HG03558 (cell line): ENCODE measurements at regions not wholly inside any gene's neighbourhood (a gene's known extent, or its start where the extent isn't known, plus 50 kb on each side); places are given as distances from the start of the nearest gene placed in this dataset.

Experiments used
- ATAC-seq: cut with Tn5 transposase; IDR thresholded peaks from one replicate; pipeline ENCODE4 v1.9.1; 2021; ENCODE audit warnings: moderate number of reproducible peaks; ENCODE audit not compliant: unreplicated experiment; ENCODE audit errors: extremely low read depth

DNA sequence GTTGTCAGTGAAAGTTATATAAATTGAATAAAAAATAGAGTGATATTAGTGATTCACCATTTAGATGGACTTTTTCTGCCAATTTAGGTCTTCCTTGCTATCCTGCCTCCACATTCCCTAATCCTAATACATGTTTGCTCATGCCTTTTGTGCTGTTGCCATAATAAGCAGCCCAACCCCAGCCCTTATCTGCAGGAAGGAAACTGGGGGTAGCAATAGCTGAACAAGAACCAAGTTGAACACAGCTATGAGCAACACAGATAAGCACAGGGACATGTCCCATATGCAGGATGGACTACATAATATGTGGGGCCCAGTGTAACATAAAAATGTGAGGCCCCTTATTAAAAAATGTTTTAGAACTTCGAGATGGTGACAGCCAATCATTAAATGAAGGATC is 91.2 kb upstream of the AHR start:
- no peak for ATAC-seq

DNA sequence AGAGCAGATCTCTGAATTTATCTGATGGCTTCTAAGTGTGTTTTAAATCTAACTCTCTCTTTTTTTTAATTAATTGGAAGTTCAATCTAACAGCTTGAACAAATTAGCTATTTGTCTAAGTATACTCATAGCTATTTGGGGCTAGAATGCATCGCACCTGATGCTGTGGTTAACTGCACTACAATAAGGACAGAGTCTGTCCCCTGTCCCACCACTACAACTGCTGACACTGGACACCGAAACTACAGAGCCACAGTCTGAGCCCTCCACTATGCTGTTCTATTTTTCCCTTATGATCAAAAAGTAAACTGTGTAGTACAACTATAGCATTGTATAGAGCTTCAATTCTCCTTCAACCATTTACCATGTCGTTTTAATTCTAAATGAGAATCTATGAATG is 89.4 kb upstream of the AHR start:
- ATAC-seq: no peak

DNA sequence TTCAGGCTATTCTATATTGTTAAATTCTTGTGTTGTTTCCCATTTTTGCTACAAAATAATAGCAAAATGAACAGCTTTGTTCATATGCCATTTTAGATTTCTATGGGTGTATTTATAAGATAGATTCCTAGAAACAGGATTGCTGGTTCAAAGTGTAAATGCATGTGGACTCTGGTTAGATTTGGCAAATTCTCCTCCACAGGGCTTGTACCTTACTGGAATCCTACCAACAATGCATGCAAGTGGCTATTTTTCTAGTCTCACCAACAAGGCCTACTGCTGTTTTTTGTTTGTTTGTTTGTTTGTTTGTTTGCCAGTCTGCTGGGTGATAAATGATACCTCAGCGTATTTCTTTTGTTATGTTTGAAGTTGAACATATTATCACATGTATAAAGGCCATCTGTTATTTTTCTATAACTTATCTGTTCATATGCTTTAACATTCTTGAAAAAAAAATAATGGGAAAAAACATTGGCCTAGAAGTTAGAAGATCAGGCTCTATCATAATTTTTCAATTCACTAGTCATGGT is 87.1 kb upstream of the AHR start:
- ATAC-seq: no peak

DNA sequence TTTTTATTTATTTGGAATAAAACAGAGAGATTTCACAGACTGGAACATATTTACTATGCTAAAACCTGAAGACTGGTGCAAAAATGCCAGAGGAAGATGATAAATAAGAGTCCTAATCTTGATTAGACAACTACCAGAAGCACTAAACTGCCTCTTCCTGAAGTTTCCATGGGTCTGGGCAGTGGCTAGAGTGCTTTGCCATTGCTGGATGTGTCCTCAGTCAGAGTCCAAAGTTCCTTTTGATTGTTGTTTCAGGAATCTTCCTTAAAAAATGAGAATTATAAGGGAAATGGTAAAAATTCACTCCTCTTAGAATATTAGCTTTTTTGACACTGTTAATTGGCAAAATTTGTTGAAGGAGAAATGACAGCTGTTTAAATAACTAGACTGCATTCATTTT is 86.3 kb upstream of the AHR start:
- ATAC-seq: no peak

DNA sequence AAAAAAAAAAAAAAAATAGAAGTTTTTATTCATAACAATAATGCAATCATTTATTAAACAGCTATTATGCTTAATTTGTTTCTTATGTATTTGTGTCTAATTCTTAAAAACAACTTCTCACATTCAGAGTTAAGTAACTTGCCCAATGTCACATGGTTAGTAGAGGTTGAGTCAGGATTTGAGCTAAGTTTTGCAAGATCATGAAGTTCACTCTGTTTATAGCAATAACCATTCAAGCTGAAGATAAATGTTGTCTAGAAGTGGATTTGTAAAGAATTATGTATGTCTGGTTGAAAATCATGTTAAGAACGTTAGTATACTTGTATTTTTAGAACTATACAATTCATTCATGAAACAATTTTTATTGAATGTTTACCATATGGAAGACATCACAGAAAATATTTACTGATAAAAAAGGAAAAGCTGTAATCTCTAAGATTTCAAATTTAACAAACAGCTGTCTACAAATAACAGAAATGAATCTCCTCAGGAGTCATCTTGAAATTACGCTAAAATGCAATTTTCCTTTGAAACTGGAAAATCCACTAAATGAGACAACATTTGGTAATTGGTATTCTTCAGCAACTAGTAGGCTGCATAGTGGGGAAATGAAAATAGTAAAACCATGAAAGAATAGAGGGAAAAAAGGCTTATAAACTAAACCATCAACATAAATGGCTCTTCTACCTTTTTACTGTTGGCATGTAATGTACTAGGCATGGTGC is 70.5 kb upstream of the AHR start:
- no peak for ATAC-seq

DNA sequence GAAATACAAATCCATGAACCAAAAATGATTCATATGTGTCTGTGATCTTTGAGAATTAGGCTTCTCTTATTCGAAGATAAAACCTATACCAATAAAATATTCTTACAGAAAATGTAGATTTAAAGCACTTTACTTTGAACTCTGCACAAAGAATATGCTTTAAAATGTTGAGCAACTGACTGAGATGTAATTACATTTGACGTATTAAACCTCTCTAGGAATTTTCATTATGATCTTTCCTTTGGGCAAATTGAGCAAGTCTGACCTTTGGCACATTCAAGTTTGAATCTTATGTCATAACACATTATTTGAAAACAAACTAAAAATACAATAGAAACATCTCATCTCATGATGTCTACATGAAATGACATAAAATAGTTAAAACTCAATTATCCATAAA is 69.2 kb upstream of the AHR start:
- ATAC-seq: no peak

DNA sequence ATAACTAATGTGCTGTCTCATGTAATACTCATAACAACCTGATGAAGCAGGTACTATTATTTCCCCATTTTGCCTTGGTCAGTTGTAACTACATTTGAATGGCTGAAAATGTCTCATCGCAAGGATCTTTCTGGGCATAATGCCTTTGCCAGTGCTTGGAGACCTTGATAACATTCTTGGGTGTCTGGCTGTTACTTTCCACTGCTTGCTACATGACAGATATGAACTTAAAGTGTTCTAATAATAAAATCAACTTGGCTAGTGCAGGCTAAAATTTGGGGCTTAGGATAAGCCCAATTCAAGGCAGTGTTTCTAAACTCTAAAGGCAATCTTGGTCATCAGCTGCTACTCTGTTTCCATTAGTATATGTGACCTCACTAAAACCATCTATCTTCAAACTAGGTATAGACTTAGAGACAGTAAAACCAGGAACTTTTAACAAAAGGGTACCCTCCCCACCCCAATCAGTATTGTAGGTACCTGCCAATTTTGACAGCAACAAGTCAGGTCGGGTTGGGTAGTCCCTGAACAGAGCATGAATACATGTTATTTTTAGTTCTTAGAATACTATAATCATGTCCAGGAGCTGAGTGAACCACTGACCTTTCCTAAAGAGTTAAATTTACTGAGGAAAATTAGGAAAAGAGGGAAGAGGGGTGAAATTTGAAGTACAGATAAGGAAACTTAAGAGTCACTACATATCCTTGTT is 68.2 kb upstream of the AHR start:
- ATAC-seq: no peak

DNA sequence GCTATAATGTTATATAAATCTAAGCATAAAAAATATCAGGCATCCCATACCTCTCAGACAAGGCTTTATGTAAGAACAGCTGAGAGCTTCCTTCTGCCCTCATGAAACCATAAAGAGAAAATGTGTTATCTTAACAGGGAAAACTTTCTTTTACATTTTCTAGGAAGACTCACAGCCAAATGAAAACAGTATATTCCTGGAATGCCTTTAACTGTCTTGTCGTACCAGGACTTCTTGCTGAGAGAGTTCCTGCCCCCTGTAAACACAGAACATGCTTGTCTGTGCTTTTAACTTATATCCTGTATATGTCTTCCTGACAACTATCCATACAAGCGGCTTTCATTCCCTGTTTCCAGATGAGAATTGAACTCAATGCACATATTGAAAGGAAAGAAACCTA is 64.8 kb upstream of the AHR start:
- ATAC-seq: no peak

DNA sequence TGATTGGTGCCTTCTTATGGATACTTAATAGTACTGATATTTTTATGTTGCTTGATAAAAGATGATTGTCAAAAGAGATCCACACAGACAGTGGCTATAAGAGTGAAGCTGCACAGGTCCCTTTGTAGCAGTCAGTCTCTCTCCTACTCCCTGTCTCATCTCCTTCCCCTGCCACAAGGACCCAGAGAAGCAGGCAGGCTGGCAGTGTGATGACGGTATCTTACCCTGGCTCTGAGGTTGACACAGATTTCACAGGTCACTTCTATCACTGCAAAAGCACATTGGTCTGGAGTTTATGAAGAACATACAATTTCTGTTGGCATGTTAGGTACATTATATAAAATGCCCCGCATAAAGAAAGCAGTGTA is 64.4 kb upstream of the AHR start:
- peak; percentile 19 for ATAC-seq

DNA sequence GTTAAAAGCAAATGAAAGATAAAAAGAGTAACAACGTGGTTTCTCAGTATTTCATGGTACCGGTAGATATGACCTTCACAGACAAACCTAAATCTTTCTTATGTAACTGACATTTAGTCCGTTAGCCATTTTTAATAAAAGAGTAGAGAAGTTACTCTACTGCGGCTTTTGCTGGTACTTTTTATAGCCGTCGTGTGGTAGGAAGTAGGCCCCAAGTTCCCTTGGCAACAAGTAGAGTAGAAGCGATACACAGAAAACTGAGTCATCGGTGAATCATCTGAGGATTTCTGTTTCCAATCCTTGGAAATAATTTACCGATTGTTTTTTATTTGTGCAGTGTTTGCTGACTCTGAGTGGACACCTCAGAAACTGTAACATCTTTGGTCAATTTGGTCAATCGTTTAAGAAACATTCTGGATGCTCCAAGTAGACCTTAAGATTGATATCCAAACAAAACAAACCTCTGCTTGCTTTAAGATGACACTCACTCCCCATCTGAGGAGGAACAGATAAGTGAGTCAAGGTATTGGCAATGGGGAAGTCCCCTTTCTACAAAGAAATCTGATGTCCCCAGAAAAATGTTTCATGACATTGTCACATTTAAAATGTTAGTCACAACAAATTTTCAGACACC is 63.9 kb upstream of the AHR start:
- ATAC-seq: peak; percentile 97

DNA sequence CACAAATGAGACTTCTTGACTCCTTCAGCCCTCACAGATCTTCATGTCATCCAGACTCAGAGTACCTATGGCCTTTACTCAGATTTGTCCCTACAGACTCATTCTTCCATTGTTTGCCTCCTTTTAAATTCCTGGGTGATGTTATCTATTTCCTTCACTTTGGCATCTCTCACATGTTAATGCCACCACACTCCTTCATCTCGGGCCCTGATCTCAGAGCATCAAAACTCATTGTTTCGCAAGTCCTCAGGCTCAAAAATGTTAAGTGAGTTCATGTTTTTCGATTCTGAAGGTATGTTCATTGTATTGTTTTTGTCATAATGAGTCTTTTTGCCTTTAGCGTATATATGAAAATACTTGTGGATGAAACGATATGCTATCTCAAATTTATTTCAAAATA is 62.3 kb upstream of the AHR start:
- ATAC-seq: no peak

DNA sequence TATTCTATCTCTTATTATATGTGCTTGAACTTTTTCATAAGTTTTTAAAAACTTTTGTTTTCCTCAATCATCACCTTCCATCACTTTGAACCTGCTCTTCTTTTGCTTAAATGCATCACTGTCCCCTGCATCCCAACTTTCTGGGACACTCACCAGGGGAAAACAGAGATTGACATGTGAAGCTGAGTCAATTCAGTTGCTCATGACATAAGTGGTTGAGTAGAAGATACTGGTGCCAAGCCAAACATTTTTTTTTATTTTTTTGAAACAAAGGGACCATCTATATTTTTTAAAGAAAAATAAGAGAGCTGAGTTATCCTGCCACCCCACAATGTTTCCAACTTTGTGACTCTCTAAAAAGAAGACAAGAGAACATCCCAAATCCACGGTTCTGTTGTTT is 61.8 kb upstream of the AHR start:
- no peak for ATAC-seq

DNA sequence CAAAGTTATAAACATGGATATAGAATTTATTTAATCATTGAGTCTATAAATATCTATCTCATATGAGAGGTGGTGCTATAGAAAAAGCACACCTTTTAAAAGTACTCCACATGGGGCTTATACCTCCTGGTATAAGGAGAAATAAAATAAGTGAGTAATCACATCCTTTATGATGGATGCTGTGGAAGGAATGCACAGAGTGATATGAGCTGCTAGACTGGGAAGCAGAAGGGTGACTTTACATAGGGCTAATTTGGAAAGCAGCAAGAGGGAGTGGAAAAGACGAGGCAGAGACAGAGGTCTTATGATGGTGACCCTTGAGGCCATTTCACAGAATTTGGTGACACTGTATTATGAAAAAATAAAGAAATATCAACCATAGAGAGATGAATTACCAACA is 59.4 kb upstream of the AHR start:
- ATAC-seq: no peak

DNA sequence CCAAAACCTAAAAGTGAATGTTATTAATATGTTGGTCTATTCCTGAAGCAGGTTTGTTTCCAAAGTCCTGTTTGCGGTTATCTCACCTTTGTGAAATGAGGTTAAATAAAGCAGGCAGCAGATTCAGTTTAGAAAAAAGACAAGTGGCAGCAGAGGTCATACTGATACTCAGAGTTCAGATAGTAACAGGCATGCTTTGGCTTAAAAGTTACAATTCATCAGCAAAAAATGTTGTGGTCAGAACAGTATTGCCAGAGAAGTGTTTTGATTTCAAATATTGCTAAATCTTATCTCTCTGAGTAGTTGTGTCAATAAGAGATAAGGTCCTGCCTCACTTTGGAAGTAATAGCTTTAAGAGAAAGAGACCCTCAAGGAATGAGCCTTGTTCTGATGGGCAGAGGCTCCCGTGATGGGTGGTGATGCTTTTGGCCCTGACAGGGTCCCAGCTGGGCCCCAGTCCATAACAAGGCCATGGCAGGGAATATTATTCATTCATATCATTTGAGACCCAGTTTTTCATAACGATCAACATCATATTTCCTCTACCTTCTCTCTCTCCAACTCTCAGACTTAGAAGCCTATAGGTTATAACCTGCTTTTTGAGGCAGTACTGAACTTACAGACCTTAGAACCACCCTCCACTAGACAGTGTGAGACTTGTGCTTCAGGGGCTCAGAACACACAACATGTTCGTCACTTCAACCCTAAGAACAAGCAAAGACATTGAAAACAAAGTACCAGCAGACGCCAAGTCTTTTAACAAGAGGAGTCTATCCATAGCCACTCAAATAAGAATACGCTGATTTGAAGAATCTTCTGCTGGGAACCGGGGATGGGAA is 58.5 kb upstream of the AHR start:
- ATAC-seq: no peak

DNA sequence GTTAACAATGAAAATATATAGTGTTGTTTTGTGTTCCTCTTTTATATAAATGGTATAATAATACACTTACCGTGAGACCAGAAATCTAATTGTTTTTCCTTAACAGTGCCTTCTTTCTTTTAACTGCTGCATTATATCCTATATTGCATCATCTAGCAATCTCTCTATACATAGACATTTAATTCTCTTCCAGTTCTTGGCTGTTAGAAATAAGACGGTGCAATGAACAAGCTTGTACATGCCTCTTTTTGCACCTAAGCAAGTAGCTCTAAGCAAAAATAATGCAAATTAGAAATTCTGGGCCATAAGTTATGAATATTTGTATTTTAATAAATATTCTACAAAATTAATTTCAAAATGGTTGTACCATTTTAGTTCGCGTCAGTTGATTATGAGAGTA is 55.9 kb upstream of the AHR start:
- no peak for ATAC-seq

DNA sequence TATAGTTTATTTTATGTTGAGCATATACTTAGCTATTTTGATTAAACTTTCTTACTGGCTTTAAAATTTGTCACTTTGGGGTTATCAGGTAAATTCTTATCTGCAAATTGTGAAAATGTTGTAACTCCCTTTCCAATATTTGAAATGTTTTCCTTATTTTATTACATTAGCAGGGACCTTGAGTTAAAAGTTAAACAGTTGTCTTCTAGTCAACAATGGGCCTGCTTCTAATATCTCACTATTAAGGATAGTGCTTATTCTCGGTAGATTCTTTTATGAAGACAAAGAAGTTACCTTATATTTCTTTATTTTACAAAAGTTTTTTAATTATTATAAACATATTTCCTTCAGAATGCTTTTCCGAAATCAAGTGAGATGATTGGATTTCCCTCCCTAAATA is 53.7 kb upstream of the AHR start:
- ATAC-seq: no peak

DNA sequence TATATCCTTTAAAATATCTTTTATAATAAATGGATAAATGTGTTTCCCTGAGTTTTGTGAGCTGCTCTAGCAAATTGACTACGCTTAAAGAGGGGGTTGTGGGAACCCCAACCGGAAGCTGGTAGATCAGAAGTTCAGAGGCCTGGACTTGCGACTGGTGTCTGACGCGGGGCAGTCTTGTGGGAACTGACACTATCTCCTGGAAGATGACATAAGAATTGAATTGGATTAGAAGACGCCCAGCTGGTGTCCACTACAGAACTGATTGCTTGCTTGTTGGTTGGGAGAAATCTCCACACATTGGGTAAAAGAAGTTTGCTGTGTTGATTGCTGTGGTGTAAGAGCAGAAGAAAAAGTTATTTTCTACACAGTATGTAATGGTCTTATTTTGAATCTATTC is 51.1 kb upstream of the AHR start:
- ATAC-seq: no peak

DNA sequence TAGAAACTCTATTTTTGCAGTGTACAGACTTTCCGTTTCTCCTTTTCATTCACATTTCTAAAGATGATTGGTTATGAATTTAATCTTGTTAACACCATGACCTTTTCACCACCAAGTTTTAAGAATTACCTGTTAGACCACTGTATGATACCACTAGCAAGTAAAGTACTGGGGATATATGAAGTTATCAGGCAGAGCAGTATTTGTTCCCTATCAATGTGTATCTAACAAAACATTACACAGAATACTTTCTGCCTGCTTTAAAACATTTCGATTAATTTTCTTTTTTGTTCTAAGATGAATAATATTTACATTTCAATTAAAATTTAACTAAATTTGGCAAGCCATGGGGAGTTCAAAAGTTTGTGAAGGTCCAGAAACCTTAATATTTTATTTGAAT is 49.9 kb upstream of the AHR start:
- ATAC-seq: no peak
